ENCODE measurements at regions not wholly inside any gene's neighbourhood (a gene's known extent, or its start where the extent isn't known, plus 50 kb on each side); places are given as distances from the start of the nearest gene placed in this dataset.
"Not testable (repeated sequence)": the region's sequence is repeated elsewhere in the genome, so short reads cannot be mapped to it uniquely, and the experiment has no call there.

GRCh38 chr3:90062631-90063200, 955.3 kb downstream of the EPHA3 start:
- no peak for DNase-seq
- no peaks in the 10 kb centered on the region for H3K27me3 Mint-ChIP-seq (ENCODE audit: insufficient read depth)
- no peak overlapping the region for H3K27ac Mint-ChIP-seq
- H3K4me1 Mint-ChIP-seq (ENCODE audit: low read depth) = no peaks in the 10 kb centered on the region
- no peaks in the 10 kb centered on the region for H3K36me3 Mint-ChIP-seq (ENCODE audit: low read depth)
- no peak overlapping the region for H3K4me3 Mint-ChIP-seq
- H3K9me3 Mint-ChIP-seq = peaks cover 27% of the 10 kb centered on the region
- TF ChIP-seq CTCF (IDR thresholded peaks at IDR 0.05) = no peak

GRCh38 chr3:90068783-90069182, 961.4 kb downstream of the EPHA3 start:
- Mint-ChIP-seq H3K9me3 (peaks cover 17% of the 10 kb centered on the region), H3K4me3 (no peak overlapping the region), H3K27me3 (ENCODE audit: insufficient read depth) (no peaks in the 10 kb centered on the region; the same call in 1 of the 2 replicates), H3K4me1 (ENCODE audit: low read depth) (no peaks in the 10 kb centered on the region), H3K27ac (no peak overlapping the region), H3K36me3 (ENCODE audit: low read depth) (no peaks in the 10 kb centered on the region)
- no peak for DNase-seq
- TF ChIP-seq CTCF (IDR thresholded peaks at IDR 0.05) = no peak

GRCh38 chr3:90069748-90070147, 962.3 kb downstream of the EPHA3 start:
- Mint-ChIP-seq H3K36me3 (ENCODE audit: low read depth) (no peaks in the 10 kb centered on the region), H3K27ac (no peak overlapping the region), H3K4me3 (no peak overlapping the region), H3K9me3 (peaks cover 12% of the 10 kb centered on the region), H3K4me1 (ENCODE audit: low read depth) (no peaks in the 10 kb centered on the region), H3K27me3 (ENCODE audit: insufficient read depth) (no peaks in the 10 kb centered on the region; the same call in 1 of the 2 replicates)
- no peak for TF ChIP-seq CTCF (IDR thresholded peaks at IDR 0.05)
- DNase-seq = no peak

- H3K4me3 Mint-ChIP-seq = no peak overlapping the region
- H3K9me3 Mint-ChIP-seq = peaks cover 20% of the 10 kb centered on the region
- TF ChIP-seq CTCF (IDR thresholded peaks at IDR 0.05) = no peak
- H3K4me1 Mint-ChIP-seq (ENCODE audit: low read depth) = no peaks in the 10 kb centered on the region
- no peak for DNase-seq
- no peaks in the 10 kb centered on the region for H3K36me3 Mint-ChIP-seq (ENCODE audit: low read depth)
- H3K27ac Mint-ChIP-seq = no peak overlapping the region
- no peaks in the 10 kb centered on the region; the same call in 1 of the 2 replicates for H3K27me3 Mint-ChIP-seq (ENCODE audit: insufficient read depth)
These were observed 968.7 kb downstream of the EPHA3 start for GRCh38 chr3:90076136-90076535.

GRCh38 chr3:90080988-90081387, 973.6 kb downstream of the EPHA3 start:
- no peaks in the 10 kb centered on the region for H3K36me3 Mint-ChIP-seq (ENCODE audit: low read depth)
- peaks cover 11% of the 10 kb centered on the region; the same call in 1 of the 2 replicates for H3K9me3 Mint-ChIP-seq
- no peak overlapping the region for H3K27ac Mint-ChIP-seq
- H3K4me3 Mint-ChIP-seq = no peak overlapping the region
- H3K27me3 Mint-ChIP-seq (ENCODE audit: insufficient read depth) = no peaks in the 10 kb centered on the region
- no peaks in the 10 kb centered on the region for H3K4me1 Mint-ChIP-seq (ENCODE audit: low read depth)
- no peak for DNase-seq
- no peak for TF ChIP-seq CTCF (IDR thresholded peaks at IDR 0.05)

- not testable (repeated sequence) for H3K27ac Mint-ChIP-seq
These were observed 978.9 kb downstream of the EPHA3 start for GRCh38 chr3:90086297-90086696.

More at GRCh38 chr3:90086297-90086696, 978.9 kb downstream of the EPHA3 start:
- not testable (repeated sequence) for DNase-seq; H3K9me3 Mint-ChIP-seq; H3K36me3 Mint-ChIP-seq (ENCODE audit: low read depth); H3K4me1 Mint-ChIP-seq (ENCODE audit: low read depth); H3K27me3 Mint-ChIP-seq (ENCODE audit: insufficient read depth); H3K4me3 Mint-ChIP-seq
